Dendritic cell treated with granulocyte-macrophage colony-stimulating factor and Interleukin-4, amounts not matched to agents 40 ng/mL and 50 ng/mL, for 4 days (primary cell): ENCODE measurements at regions not wholly inside any gene's neighbourhood (a gene's known extent, or its start where the extent isn't known, plus 50 kb on each side); places are given as distances from the start of the nearest gene placed in this dataset.

Source experiments
- H3K27ac Mint-ChIP-seq: one replicate; pipeline ENCODE4 v1.8.0; 2022; ENCODE audit warnings: mild to moderate bottlenecking, mixed read lengths
- H3K27me3 Mint-ChIP-seq: one replicate; pipeline ENCODE4 v1.8.0; 2022; ENCODE audit warnings: mild to moderate bottlenecking, mixed read lengths
- H3K36me3 Mint-ChIP-seq: one replicate; pipeline ENCODE4 v1.8.0; 2022; ENCODE audit warnings: low read depth, mixed read lengths
- H3K4me1 Mint-ChIP-seq: one replicate; pipeline ENCODE4 v1.8.0; 2022; ENCODE audit warnings: low read depth, mixed read lengths
- H3K4me3 Mint-ChIP-seq: one replicate; pipeline ENCODE4 v1.8.0; 2022; ENCODE audit warnings: mild to moderate bottlenecking, moderate library complexity, mixed read lengths
- H3K9me3 Mint-ChIP-seq: one replicate; pipeline ENCODE4 v1.8.0; 2022; ENCODE audit warnings: mixed read lengths
- intact Hi-C: fragments of 100-400 bp; cut with micrococcal nuclease; formaldehyde crosslinking; loops from one replicate; pipeline ENCODE4 v1.15.0; 2022

- H3K36me3 Mint-ChIP-seq, result no peaks in the 10 kb centered on the region
- no peak overlapping the region for H3K27ac Mint-ChIP-seq
- no peak overlapping the region for H3K4me3 Mint-ChIP-seq
- intact Hi-C loops, result no loop called here
- no peaks in the 10 kb centered on the region for H3K9me3 Mint-ChIP-seq
- H3K27me3 Mint-ChIP-seq, result no peaks in the 10 kb centered on the region
- peaks cover 10% of the 10 kb centered on the region for H3K4me1 Mint-ChIP-seq
These were observed 97.8 kb downstream of the AQP9 start for GRCh38 chr15:58235961-58236360.

GRCh38 chr15:58240191-58240932, 102.2 kb downstream of the AQP9 start:
- intact Hi-C loops, result no loop called here
- H3K36me3 Mint-ChIP-seq, result no peaks in the 10 kb centered on the region
- H3K4me1 Mint-ChIP-seq, result peaks cover 24% of the 10 kb centered on the region
- no peak overlapping the region for H3K4me3 Mint-ChIP-seq
- H3K27me3 Mint-ChIP-seq, result peaks cover 4% of the 10 kb centered on the region
- no peaks in the 10 kb centered on the region for H3K9me3 Mint-ChIP-seq
- no peak overlapping the region for H3K27ac Mint-ChIP-seq

- intact Hi-C loops, result no loop called here
- no peak overlapping the region for H3K27ac Mint-ChIP-seq
- H3K9me3 Mint-ChIP-seq, result no peaks in the 10 kb centered on the region
- H3K36me3 Mint-ChIP-seq, result no peaks in the 10 kb centered on the region
- H3K27me3 Mint-ChIP-seq, result peaks cover 7% of the 10 kb centered on the region
- H3K4me1 Mint-ChIP-seq, result peaks cover 38% of the 10 kb centered on the region
- no peak overlapping the region for H3K4me3 Mint-ChIP-seq
These were observed 103.7 kb downstream of the AQP9 start for GRCh38 chr15:58241872-58242271.

GRCh38 chr15:58243070-58243469, 104.9 kb downstream of the AQP9 start:
- no peaks in the 10 kb centered on the region for H3K9me3 Mint-ChIP-seq
- peaks cover 50% of the 10 kb centered on the region for H3K4me1 Mint-ChIP-seq
- no peak overlapping the region for H3K27ac Mint-ChIP-seq

GRCh38 chr15:58244536-58244935, 106.4 kb downstream of the AQP9 start:
- no peaks in the 10 kb centered on the region for H3K9me3 Mint-ChIP-seq

More at GRCh38 chr15:58243070-58243469, 104.9 kb downstream of the AQP9 start:
- H3K4me3 Mint-ChIP-seq, result no peak overlapping the region
- H3K27me3 Mint-ChIP-seq, result peaks cover 7% of the 10 kb centered on the region
- intact Hi-C loops, result no loop called here
- no peaks in the 10 kb centered on the region for H3K36me3 Mint-ChIP-seq

GRCh38 chr15:58246041-58246440, 107.9 kb downstream of the AQP9 start:
- Mint-ChIP-seq H3K27me3 (peaks cover 7% of the 10 kb centered on the region), H3K4me1 (peaks cover 74% of the 10 kb centered on the region), H3K36me3 (no peaks in the 10 kb centered on the region), H3K4me3 (no peak overlapping the region), H3K9me3 (no peaks in the 10 kb centered on the region), H3K27ac (no peak overlapping the region)
- intact Hi-C loops, result no loop called here

More at GRCh38 chr15:58244536-58244935, 106.4 kb downstream of the AQP9 start:
- intact Hi-C loops, result no loop called here
- Mint-ChIP-seq H3K4me1 (peaks cover 59% of the 10 kb centered on the region), H3K27ac (no peak overlapping the region), H3K36me3 (no peaks in the 10 kb centered on the region), H3K4me3 (no peak overlapping the region), H3K27me3 (peaks cover 7% of the 10 kb centered on the region)

- intact Hi-C loops, result no loop called here
- Mint-ChIP-seq H3K4me1 (peaks cover 74% of the 10 kb centered on the region), H3K27ac (no peak overlapping the region), H3K36me3 (no peaks in the 10 kb centered on the region), H3K4me3 (no peak overlapping the region), H3K27me3 (peaks cover 7% of the 10 kb centered on the region), H3K9me3 (no peaks in the 10 kb centered on the region)
These were observed 110.0 kb downstream of the AQP9 start for GRCh38 chr15:58247855-58248842.

- Mint-ChIP-seq H3K27me3 (peaks cover 7% of the 10 kb centered on the region), H3K4me3 (no peak overlapping the region), H3K9me3 (peaks cover under 1% of the 10 kb centered on the region), H3K4me1 (peaks cover 62% of the 10 kb centered on the region), H3K27ac (no peak overlapping the region), H3K36me3 (no peaks in the 10 kb centered on the region)
- intact Hi-C loops, result no loop called here
These were observed 111.6 kb downstream of the AQP9 start for GRCh38 chr15:58249646-58250312.

GRCh38 chr15:58252586-58253323, 114.6 kb downstream of the AQP9 start:
- Mint-ChIP-seq H3K27ac (no peak overlapping the region), H3K27me3 (peaks cover 2% of the 10 kb centered on the region), H3K36me3 (peaks cover 5% of the 10 kb centered on the region), H3K9me3 (peaks cover 9% of the 10 kb centered on the region), H3K4me3 (no peak overlapping the region), H3K4me1 (peaks cover 35% of the 10 kb centered on the region)
- intact Hi-C loops, result no loop called here

- Mint-ChIP-seq H3K36me3 (peaks cover 5% of the 10 kb centered on the region), H3K27me3 (peaks cover 2% of the 10 kb centered on the region), H3K27ac (no peak overlapping the region), H3K4me1 (no peaks in the 10 kb centered on the region), H3K9me3 (peaks cover 9% of the 10 kb centered on the region), H3K4me3 (no peak overlapping the region)
- intact Hi-C loops, result no loop called here
These were observed 119.7 kb downstream of the AQP9 start for GRCh38 chr15:58257776-58258325.

- Mint-ChIP-seq H3K9me3 (peaks cover 9% of the 10 kb centered on the region), H3K27me3 (peaks cover 2% of the 10 kb centered on the region), H3K4me1 (no peaks in the 10 kb centered on the region), H3K36me3 (peaks cover 5% of the 10 kb centered on the region), H3K27ac (no peak overlapping the region), H3K4me3 (no peak overlapping the region)
- intact Hi-C loops, result no loop called here
These were observed 120.5 kb downstream of the AQP9 start for GRCh38 chr15:58258501-58259292.

- intact Hi-C loops, result no loop called here
- H3K36me3 Mint-ChIP-seq, result peaks cover under 1% of the 10 kb centered on the region
- H3K9me3 Mint-ChIP-seq, result peaks cover 3% of the 10 kb centered on the region
- H3K27ac Mint-ChIP-seq, result no peak overlapping the region
- H3K4me1 Mint-ChIP-seq, result no peaks in the 10 kb centered on the region
- peaks cover 3% of the 10 kb centered on the region for H3K27me3 Mint-ChIP-seq
- H3K4me3 Mint-ChIP-seq, result no peak overlapping the region
These were observed 122.1 kb downstream of the AQP9 start for GRCh38 chr15:58260205-58260724.
